Heart right ventricle (tissue), 16 donors: ENCODE measurements at regions not wholly inside any gene's neighbourhood (a gene's known extent, or its start where the extent isn't known, plus 50 kb on each side); places are given as distances from the start of the nearest gene placed in this dataset.

ENCODE experiments used
- ATAC-seq, 8 donors: fragments of 200-7000 bp; cut with Tn5 transposase; one replicate each; pipeline ENCODE4 v1.9.1; 2020; ENCODE audit warnings: mild to moderate bottlenecking in 8 of 8, moderate library complexity in 8 of 8, moderate number of reproducible peaks in 1 of 8
- DNase-seq, 2 donors: peaks; one replicate each; pipeline ENCODE4 v3.0.0-alpha.2; 2020
- H3K27ac ChIP-seq, 10 donors: fragments of 200-600 bp; sonication (generic) in 2 of 10; one replicate each; pipeline versions ENCODE4 v1.5.0 to v1.8.0; 2020 to 2022; ENCODE audit warnings: mild to moderate bottlenecking in 3 of 10
- H3K27me3 ChIP-seq, 7 donors: fragments of 200-600 bp; one replicate each; pipeline ENCODE4 v1.8.0; 2021 to 2022; ENCODE audit warnings: mild to moderate bottlenecking in 2 of 7
- H3K36me3 ChIP-seq, 9 donors: fragments of 200-600 bp; sonication (generic) in 1 of 9; one replicate each; pipeline versions ENCODE4 v1.5.0 to v1.8.0; 2020 to 2022; ENCODE audit warnings: mild to moderate bottlenecking in 2 of 9
- H3K4me1 ChIP-seq, 9 donors: fragments of 200-600 bp; sonication (generic) in 1 of 9; one replicate each; pipeline versions ENCODE4 v1.5.0 to v1.8.0; 2020 to 2022; ENCODE audit warnings: mild to moderate bottlenecking in 4 of 9
- H3K4me3 ChIP-seq, 10 donors: fragments of 200-600 bp; sonication (generic) in 2 of 10; one replicate each; pipeline versions ENCODE4 v1.5.0 to v1.8.0; 2020 to 2022; ENCODE audit warnings: mild to moderate bottlenecking in 7 of 10, moderate library complexity in 2 of 10
- H3K9me3 ChIP-seq, 11 donors: fragments of 200-600 bp in 10 of 11; sonication (generic) in 2 of 11; one replicate each; pipeline versions ENCODE4 v1.5.0 to v1.8.0; 2013 to 2022; ENCODE audit warnings: mild to moderate bottlenecking in 2 of 11, control low read depth in 1 of 11, moderate library complexity in 1 of 11
- WGBS, 2 donors: extraction: QIAGEN DNeasy Blood & Tissue Kit; methylation state at CpG; one replicate each; pipeline ENCODE4 v1.1.7; 2013; ENCODE audit warnings: inconsistent platforms in 1 of 2; 5-methylcytosine and 5-hydroxymethylcytosine counted together
- intact Hi-C, 10 donors: fragments of 100-400 bp; cut with DNase I; formaldehyde crosslinking; loops; one replicate each; pipeline versions ENCODE4 v1.11.1 to v1.14.2; 2022
- TF ChIP-seq, protein P1 (sequence below), 9 donors: fragments of 200-600 bp; sonication (generic) in 2 of 9; IDR thresholded peaks; one replicate each; pipeline versions ENCODE4 v1.5.0 to v1.8.0; 2021 to 2022; ENCODE audit warnings: antibody characterized with exemption in 9 of 9, mild to moderate bottlenecking in 5 of 9, moderate library complexity in 1 of 9
- donor health status: Arrhythmogenic right ventricular cardiomyopathy.
- donor health status: ischemic (EF 13 %, LVEDD 7.1; RV severe dilation, severe dysfunction).
- donor health status: healthy with polysubstance abuse.
- donor health status: DM: no; HTN: yes; CAD: no.
- donor health status: DM: no; HTN: no; CAD: no.
- donor health status: ischemic (EF 25% LVEDD 6.9; RV normal size, moderate dysfunction).
- donor health status: ischemic (EF 25% LVEDD 5.7; RV mildly dilated, moderate dysfunction).
- donor health status: healthy.
- donor health status: DM: yes; HTN: yes; CAD: no.
- donor health status: Ischemic cardiomyopathy.
- donor health status: ischemic (EF 35%, LVEDD 5.7; RV mildly dilated, moderate dysfunction).
- donor health status: nonischemic (EF 11% LVEDD 7.7; RV severe dilation, severe dysfunction).
- donor health status: DM: yes; HTN: yes; CAD: no.
- donor health status: PGD.
- donor health status: ischemic (EF 29% LVEDD 5.4; RV normal size, mild dysfunction).
- donor health status: nonischemic (EF 23%, LVEDD 6.1; RV moderate dilation, normal function).

DNA sequence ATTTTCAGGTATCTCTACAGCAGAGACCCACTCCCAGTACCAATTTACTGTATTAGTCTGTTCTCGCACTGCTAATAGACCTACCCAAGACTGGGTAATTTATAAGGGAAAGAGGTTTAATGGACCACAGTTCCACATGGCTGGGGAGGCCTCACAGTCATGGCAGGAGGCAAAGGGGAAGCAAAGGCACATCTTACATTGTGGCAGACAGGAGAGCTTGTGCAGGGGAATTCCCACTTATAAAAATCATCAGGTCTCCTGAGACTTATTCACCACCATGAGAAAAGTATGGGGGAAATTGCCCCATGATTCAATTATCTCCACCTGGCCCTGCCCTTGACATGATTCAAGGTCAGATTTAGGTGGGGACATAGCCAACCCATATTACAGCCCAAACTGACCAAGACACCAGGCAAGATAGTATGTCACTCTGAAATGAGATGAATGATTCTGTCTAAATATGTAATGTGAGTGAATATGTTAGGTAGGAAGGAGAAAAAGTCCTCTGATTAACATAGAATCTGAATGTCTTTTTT lies 182.5 kb upstream of the CDH12 start:
- intact Hi-C loops, result no loop called here
- no peak for DNase-seq
- peaks cover 0 to 3% (median 0%) of the 10 kb centered on the region in 11 donors for H3K9me3 ChIP-seq
- no peaks in the 10 kb centered on the region for H3K36me3 ChIP-seq
- H3K27me3 ChIP-seq, result no peaks in the 10 kb centered on the region
- TF ChIP-seq, protein P1, sequence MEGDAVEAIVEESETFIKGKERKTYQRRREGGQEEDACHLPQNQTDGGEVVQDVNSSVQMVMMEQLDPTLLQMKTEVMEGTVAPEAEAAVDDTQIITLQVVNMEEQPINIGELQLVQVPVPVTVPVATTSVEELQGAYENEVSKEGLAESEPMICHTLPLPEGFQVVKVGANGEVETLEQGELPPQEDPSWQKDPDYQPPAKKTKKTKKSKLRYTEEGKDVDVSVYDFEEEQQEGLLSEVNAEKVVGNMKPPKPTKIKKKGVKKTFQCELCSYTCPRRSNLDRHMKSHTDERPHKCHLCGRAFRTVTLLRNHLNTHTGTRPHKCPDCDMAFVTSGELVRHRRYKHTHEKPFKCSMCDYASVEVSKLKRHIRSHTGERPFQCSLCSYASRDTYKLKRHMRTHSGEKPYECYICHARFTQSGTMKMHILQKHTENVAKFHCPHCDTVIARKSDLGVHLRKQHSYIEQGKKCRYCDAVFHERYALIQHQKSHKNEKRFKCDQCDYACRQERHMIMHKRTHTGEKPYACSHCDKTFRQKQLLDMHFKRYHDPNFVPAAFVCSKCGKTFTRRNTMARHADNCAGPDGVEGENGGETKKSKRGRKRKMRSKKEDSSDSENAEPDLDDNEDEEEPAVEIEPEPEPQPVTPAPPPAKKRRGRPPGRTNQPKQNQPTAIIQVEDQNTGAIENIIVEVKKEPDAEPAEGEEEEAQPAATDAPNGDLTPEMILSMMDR (IDR thresholded peaks at IDR 0.05), result no peak
- no peak overlapping the region for H3K27ac ChIP-seq
- 38 to 83% methylated on average over 1 of the region's 1 CpG for WGBS, 2 donors
- no peak for ATAC-seq
- H3K4me3 ChIP-seq, result no peak overlapping the region
- no peaks in the 10 kb centered on the region for H3K4me1 ChIP-seq

DNA sequence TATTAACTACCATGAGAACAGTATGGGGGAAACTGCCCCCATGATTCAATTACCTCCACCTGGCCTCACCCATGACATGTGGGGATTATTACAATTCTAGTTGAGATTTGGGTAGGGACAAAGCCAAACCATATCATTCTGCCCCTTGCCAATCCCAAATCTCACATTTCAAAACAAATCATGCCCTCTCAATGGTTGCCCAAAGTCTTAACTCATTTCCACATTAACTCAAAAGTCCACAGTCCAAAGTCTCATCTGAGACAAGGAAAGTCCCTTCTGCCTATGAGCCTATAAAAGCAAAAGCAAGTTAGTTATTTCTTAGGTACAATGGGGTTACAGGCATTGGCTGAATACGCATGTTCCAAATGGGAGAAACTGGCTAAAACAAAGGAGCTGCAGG lies 180.7 kb upstream of the CDH12 start:
- Histone ChIP-seq H3K27ac (no peak overlapping the region), H3K36me3 (no peaks in the 10 kb centered on the region), H3K27me3 (no peaks in the 10 kb centered on the region), H3K4me1 (peaks cover 0 to 5% (median 0%) of the 10 kb centered on the region in 9 donors), H3K9me3 (peaks cover 0 to 3% (median 0%) of the 10 kb centered on the region in 11 donors), H3K4me3 (no peak overlapping the region)
- 90 to 100% methylated on average over 1 of the region's 1 CpG for WGBS, 2 donors
- DNase-seq, result no peak
- TF ChIP-seq, protein P1 (IDR thresholded peaks at IDR 0.05), result no peak
- intact Hi-C loops, result loop anchor here in 1 of 10 donors (5.0 kb wide), 1 partner anchor 1508 kb away; no protein-coding TSS in a partner anchor
- no peak for ATAC-seq

DNA sequence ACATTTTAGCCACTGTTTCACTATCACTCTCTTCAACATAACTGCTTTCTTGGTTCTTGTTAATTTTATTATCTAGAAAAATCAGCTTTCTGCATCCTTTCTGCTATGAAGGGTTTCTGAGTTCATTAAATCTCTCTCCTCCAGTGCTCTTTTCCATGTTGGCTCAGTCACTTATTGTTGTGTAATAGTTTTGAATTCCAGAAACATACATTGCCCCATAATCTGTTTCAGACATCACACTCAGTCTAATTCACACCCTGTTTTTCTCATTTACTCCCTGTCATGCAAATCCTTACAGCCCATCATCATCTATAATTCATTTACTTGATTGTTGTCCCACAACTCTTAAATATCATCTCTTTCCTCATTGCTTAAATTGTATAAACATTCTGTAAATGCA lies 176.1 kb upstream of the CDH12 start:
- DNase-seq (no peak), ATAC-seq (no peak)
- TF ChIP-seq, protein P1 (IDR thresholded peaks at IDR 0.05), result no peak
- H3K4me3 ChIP-seq, result no peak overlapping the region
- H3K36me3 ChIP-seq, result no peaks in the 10 kb centered on the region
- intact Hi-C loops, result no loop called here
- H3K9me3 ChIP-seq, result no peaks in the 10 kb centered on the region
- peaks cover 0 to 25% (median 6%) of the 10 kb centered on the region in 9 donors for H3K4me1 ChIP-seq
- H3K27me3 ChIP-seq, result no peaks in the 10 kb centered on the region
- H3K27ac ChIP-seq, result peak overlapping the region in 1 of 10 donors; percentile 74

DNA sequence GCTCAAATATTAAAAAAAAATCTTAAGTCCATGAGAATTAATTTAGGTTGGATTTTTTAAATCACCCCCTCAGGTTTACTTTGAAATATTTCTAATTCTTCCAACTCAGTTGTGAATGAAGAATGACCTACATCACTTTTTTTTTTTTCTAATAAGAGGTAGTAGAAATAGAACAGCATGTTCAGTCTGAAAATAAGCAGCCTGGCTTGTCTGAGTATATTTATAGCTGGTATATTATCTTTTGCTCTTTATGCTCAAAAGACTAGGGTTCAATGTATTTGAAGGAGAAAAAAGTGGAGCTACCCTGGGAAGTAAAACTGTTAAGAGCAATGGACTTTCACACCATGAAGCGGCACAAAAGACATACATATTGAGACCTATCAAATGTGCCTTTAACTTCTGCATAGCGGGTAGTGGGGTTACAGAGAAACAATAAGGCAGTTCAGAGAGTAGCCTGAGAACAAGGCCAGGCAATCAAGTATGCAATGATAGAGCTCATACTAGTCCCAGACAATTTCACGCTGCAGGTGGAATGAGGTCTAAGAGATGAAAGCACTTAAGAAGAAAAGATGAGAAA lies 175.4 kb upstream of the CDH12 start:
- ATAC-seq, result peak in 5 of 8 donors; percentile 45 to 83 (median 72)
- intact Hi-C loops, result no loop called here

More for the DNA sequence above, 175.4 kb upstream of the CDH12 start:
- peaks cover 0 to 25% (median 6%) of the 10 kb centered on the region in 9 donors for H3K4me1 ChIP-seq
- H3K27me3 ChIP-seq, result no peaks in the 10 kb centered on the region
- DNase-seq, result no peak
- 63 to 69% methylated on average over 3 of the region's 3 CpGs for WGBS, 2 donors
- no peaks in the 10 kb centered on the region for H3K36me3 ChIP-seq
- peak overlapping the region in 9 of 10 donors; percentile 4 to 82 (median 70) for H3K27ac ChIP-seq
- H3K4me3 ChIP-seq, result no peak overlapping the region
- TF ChIP-seq, protein P1 (IDR thresholded peaks at IDR 0.05), result no peak
- H3K9me3 ChIP-seq, result no peaks in the 10 kb centered on the region
